HCT116 (cell line): ENCODE measurements at regions not wholly inside any gene's neighbourhood (a gene's known extent, or its start where the extent isn't known, plus 50 kb on each side); places are given as distances from the start of the nearest gene placed in this dataset.

Source experiments
- CEBPB ChIP-seq: IDR thresholded peaks from 2 replicates; pipeline ENCODE4 v1.6.1; 2012; ENCODE audit warnings: low read depth
- CTCF ChIP-seq, 3 experiments: fragments of 200-600 bp in 1 of 3; sonication (generic) in 1 of 3; IDR thresholded peaks in 2 of 3; conservative IDR thresholded peaks in 1 of 3; 2 replicates each; pipeline ENCODE4 v1.5.1; 2012 to 2017; ENCODE audit warnings: low read depth in 2 of 3, low read length in 2 of 3, antibody characterized with exemption in 1 of 3, borderline replicate concordance in 1 of 3, control low read depth in 1 of 3, mild to moderate bottlenecking in 1 of 3, mixed read lengths in 1 of 3, mixed run types in 1 of 3, moderate library complexity in 1 of 3; ENCODE audit not compliant: insufficient read depth in 1 of 3
- EGR1 ChIP-seq: IDR thresholded peaks from 2 replicates; pipeline ENCODE4 v1.6.1; 2012; ENCODE audit warnings: low read depth
- ELF1 ChIP-seq: IDR thresholded peaks from 2 replicates; pipeline ENCODE4 v1.6.1; 2012; ENCODE audit warnings: low read depth, borderline replicate concordance
- POLR2A ChIP-seq: IDR thresholded peaks from 2 replicates; pipeline ENCODE4 v1.7.0; 2011; ENCODE audit warnings: borderline replicate concordance; ENCODE audit not compliant: insufficient read depth, insufficient read length; ENCODE audit errors: extremely low read depth
- SIN3A ChIP-seq: IDR thresholded peaks from 2 replicates; pipeline ENCODE4 v1.6.1; 2012; ENCODE audit warnings: low read depth
- TF ChIP-seq, protein P1 (sequence below): IDR thresholded peaks from 2 replicates; pipeline ENCODE4 v1.6.1; 2012

GRCh38 chr13:68995972-68996667 lies 1111.5 kb upstream of the ATXN8OS start:
- TF ChIP-seq EGR1, result no peak
- TF ChIP-seq SIN3A, result no peak
- TF ChIP-seq, protein P1, sequence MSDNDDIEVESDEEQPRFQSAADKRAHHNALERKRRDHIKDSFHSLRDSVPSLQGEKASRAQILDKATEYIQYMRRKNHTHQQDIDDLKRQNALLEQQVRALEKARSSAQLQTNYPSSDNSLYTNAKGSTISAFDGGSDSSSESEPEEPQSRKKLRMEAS, result no peak
- no peak for TF ChIP-seq ELF1
- no peak for TF ChIP-seq POLR2A
- no peak for TF ChIP-seq CEBPB
- TF ChIP-seq CTCF (IDR thresholded peaks at IDR 0.05 in 2 of 3, conservative IDR thresholded peaks at IDR 0.05 in 1 of 3; ENCODE audit: borderline replicate concordance in 1 of 3, insufficient read depth in 1 of 3, low read depth in 2 of 3, low read length in 2 of 3), result no peak
